ENCODE measurements at regions not wholly inside any gene's neighbourhood (a gene's known extent, or its start where the extent isn't known, plus 50 kb on each side); places are given as distances from the start of the nearest gene placed in this dataset.

DNA sequence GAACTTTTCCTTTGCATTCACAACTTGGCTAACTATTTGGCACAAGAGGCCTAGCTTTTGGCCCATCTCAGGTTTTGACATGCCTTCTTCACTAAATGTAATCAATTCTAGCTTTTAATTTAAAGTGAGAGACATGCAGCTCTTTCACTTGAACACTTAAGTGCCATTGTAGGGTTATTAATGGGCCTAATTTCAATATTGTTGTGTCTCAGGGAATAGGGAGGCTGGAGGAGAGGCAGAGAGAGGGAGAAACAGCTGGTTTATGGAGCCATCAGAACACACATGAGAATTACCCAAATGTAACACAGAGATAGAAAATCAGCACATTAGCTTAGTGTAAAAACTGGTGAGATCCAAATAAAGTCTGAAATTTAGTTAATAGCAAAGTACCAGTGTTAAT, 157.4 kb downstream of the RPAP3 start:
- Mint-ChIP-seq H3K4me1 (ENCODE audit: low read depth) (peaks cover 6% of the 10 kb centered on the region), H3K36me3 (ENCODE audit: low read depth) (no peaks in the 10 kb centered on the region), H3K9me3 (peaks cover 9% of the 10 kb centered on the region), H3K4me3 (no peak overlapping the region), H3K27me3 (no peaks in the 10 kb centered on the region), H3K27ac (no peak overlapping the region)
- no peak for DNase-seq

DNA sequence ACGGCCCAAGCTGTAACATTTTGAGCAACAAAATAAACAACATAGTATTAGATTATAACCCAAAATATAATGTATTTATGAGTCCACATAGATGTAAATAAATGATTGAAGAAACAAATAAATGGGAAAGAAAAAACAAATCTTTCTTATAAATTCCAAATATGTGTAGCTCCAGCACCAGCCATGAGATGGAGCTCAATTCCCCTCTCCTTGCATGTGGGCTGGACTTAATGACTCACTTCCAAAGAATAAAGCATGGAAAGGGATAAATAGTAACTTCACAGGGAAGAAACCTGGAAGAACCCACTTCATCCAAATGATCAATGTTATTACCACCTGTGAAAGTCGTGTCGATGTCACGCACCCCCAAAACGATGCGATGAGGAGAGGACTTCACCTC, 158.8 kb downstream of the RPAP3 start:
- H3K36me3 Mint-ChIP-seq (ENCODE audit: low read depth), result no peaks in the 10 kb centered on the region
- no peaks in the 10 kb centered on the region for H3K27me3 Mint-ChIP-seq
- no peak for DNase-seq
- H3K9me3 Mint-ChIP-seq, result peaks cover 2% of the 10 kb centered on the region
- H3K27ac Mint-ChIP-seq, result no peak overlapping the region
- peaks cover 6% of the 10 kb centered on the region for H3K4me1 Mint-ChIP-seq (ENCODE audit: low read depth)
- no peak overlapping the region for H3K4me3 Mint-ChIP-seq

GRCh38 chr12:47545938-47546609, 159.8 kb downstream of the RPAP3 start:
- no peaks in the 10 kb centered on the region for H3K27me3 Mint-ChIP-seq
- H3K9me3 Mint-ChIP-seq, result peaks cover 2% of the 10 kb centered on the region
- no peak overlapping the region for H3K4me3 Mint-ChIP-seq
- H3K4me1 Mint-ChIP-seq (ENCODE audit: low read depth), result peaks cover 8% of the 10 kb centered on the region
- H3K36me3 Mint-ChIP-seq (ENCODE audit: low read depth), result no peaks in the 10 kb centered on the region
- no peak for DNase-seq
- no peak overlapping the region for H3K27ac Mint-ChIP-seq

- no peak for DNase-seq
- Mint-ChIP-seq H3K9me3 (peaks cover 15% of the 10 kb centered on the region), H3K4me1 (ENCODE audit: low read depth) (peaks cover 2% of the 10 kb centered on the region), H3K4me3 (no peak overlapping the region), H3K27ac (no peak overlapping the region), H3K27me3 (peaks cover 12% of the 10 kb centered on the region), H3K36me3 (ENCODE audit: low read depth) (peaks cover 2% of the 10 kb centered on the region)
Measured at GRCh38 chr12:47534695-47535094, 171.1 kb downstream of the RPAP3 start.

DNA sequence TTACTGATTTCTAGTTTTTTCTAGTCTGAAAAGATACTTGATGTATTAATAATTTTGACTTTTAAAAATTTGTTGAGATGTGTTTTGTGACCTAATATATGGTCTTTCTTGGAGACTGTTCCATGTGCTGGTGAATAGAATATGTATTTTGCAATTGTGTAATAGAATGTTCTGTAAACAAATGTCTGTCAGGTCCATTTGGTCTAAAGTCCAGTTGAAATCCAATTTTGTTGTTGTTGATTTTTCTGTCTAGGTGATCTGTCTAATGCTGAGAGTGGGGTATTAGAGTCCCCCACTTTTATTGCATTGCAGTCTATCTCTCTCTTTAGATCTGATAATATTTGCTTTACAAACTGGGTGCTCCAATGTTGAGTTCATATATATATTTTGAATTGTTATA, 175.8 kb downstream of the RPAP3 start:
- peaks cover 2% of the 10 kb centered on the region for H3K36me3 Mint-ChIP-seq (ENCODE audit: low read depth)
- no peak overlapping the region for H3K4me3 Mint-ChIP-seq
- H3K27me3 Mint-ChIP-seq, result peaks cover 14% of the 10 kb centered on the region
- no peak for DNase-seq
- H3K27ac Mint-ChIP-seq, result no peak overlapping the region
- H3K9me3 Mint-ChIP-seq, result peaks cover 25% of the 10 kb centered on the region
- no peaks in the 10 kb centered on the region for H3K4me1 Mint-ChIP-seq (ENCODE audit: low read depth)

GRCh38 chr12:47527816-47528215, 178.0 kb downstream of the RPAP3 start:
- no peak overlapping the region for H3K4me3 Mint-ChIP-seq
- no peaks in the 10 kb centered on the region for H3K4me1 Mint-ChIP-seq (ENCODE audit: low read depth)
- peaks cover 7% of the 10 kb centered on the region for H3K27me3 Mint-ChIP-seq
- peaks cover 25% of the 10 kb centered on the region for H3K9me3 Mint-ChIP-seq
- H3K27ac Mint-ChIP-seq, result no peak overlapping the region
- DNase-seq, result no peak
- peaks cover 2% of the 10 kb centered on the region for H3K36me3 Mint-ChIP-seq (ENCODE audit: low read depth)

- no peak overlapping the region for H3K4me3 Mint-ChIP-seq
- no peak overlapping the region for H3K27ac Mint-ChIP-seq
- no peak for DNase-seq
- peaks cover 22% of the 10 kb centered on the region for H3K9me3 Mint-ChIP-seq
- H3K27me3 Mint-ChIP-seq, result no peaks in the 10 kb centered on the region
- peaks cover 4% of the 10 kb centered on the region for H3K36me3 Mint-ChIP-seq (ENCODE audit: low read depth)
- no peaks in the 10 kb centered on the region for H3K4me1 Mint-ChIP-seq (ENCODE audit: low read depth)
Measured at GRCh38 chr12:47520029-47520428, 185.8 kb downstream of the RPAP3 start.

DNA sequence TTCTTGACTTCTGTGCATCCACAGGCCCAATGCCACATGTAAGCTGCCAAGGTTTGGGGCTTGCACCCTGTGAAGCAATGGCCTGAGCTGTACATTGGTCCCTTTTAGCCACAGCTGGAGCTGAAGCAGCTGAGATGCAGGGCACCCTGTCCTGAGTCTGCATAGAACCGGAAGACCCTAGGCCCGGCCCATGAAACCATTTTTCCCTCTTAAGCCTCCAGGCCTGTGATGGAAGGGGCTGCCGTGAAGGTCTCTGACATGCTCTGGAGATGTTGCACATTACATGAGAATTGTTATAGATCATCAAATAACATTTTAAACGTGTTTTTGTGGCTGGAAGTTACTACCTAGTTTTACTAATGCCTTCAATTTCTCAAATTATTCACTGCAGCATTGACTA, 188.7 kb downstream of the RPAP3 start:
- Mint-ChIP-seq H3K27ac (no peak overlapping the region), H3K4me1 (ENCODE audit: low read depth) (no peaks in the 10 kb centered on the region), H3K27me3 (no peaks in the 10 kb centered on the region), H3K36me3 (ENCODE audit: low read depth) (peaks cover 8% of the 10 kb centered on the region), H3K4me3 (no peak overlapping the region), H3K9me3 (peaks cover 36% of the 10 kb centered on the region)
- DNase-seq, result no peak

GRCh38 chr12:47509398-47509851, 196.4 kb downstream of the RPAP3 start:
- H3K27me3 Mint-ChIP-seq, result no peaks in the 10 kb centered on the region
- peaks cover 18% of the 10 kb centered on the region for H3K9me3 Mint-ChIP-seq
- H3K4me3 Mint-ChIP-seq, result no peak overlapping the region
- peaks cover 15% of the 10 kb centered on the region for H3K4me1 Mint-ChIP-seq (ENCODE audit: low read depth)
- DNase-seq, result no peak
- H3K36me3 Mint-ChIP-seq (ENCODE audit: low read depth), result peaks cover 2% of the 10 kb centered on the region
- no peak overlapping the region for H3K27ac Mint-ChIP-seq

DNA sequence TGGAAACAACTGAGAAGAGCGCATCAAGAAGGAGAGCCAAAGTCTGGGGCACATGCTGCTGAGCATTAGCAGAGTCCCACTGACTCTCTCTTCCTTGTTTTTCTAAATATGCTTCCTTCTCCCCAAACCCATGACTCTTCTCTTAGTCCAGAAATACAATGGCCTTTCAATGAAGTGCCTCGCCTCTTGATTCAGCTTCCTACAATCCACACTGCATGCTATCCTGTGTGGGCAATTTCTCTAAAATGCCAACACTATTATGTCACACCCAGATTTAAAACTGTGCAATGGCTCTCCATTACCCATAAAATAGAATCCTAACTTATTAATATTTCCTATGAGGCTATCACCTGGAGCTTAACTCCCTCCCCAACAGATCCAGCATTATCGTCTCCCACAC, 198.6 kb downstream of the RPAP3 start:
- no peak overlapping the region for H3K27ac Mint-ChIP-seq

DNA sequence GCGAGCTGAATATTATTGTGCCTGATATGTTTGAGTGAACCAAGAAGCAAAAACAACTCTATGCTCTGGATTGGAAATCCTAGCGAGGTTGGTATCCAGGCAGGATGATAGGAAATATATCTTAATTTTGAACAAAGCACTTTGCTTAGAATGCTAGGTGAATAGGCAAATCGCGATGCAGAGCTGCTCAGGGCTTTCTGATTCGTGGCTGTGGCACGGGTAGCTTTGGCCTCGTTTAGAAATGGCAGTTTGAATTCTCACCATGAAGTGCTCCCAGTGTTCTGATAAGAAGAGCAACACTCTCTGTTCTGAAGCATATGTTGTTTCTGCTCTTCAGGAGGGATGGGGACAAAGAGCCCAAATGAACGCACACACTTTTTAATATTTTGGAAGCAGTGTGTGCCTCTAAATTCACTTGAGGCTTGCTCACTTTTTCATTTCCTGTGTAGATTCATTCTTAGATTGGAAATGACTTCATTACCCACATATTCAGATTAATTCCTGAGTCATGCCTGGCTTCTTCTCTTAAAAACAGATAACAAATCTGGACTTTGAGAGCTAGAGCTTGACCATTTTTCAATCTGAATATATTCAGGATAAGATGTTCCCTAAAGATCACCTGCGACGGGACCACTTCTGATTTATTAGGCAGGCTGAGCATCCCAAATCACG, 200.9 kb downstream of the RPAP3 start:
- H3K36me3 Mint-ChIP-seq (ENCODE audit: low read depth), result no peaks in the 10 kb centered on the region
- no peaks in the 10 kb centered on the region for H3K27me3 Mint-ChIP-seq
- no peak overlapping the region for H3K4me3 Mint-ChIP-seq

More for the DNA sequence above, 198.6 kb downstream of the RPAP3 start:
- no peak for DNase-seq
- H3K27me3 Mint-ChIP-seq, result no peaks in the 10 kb centered on the region
- H3K4me1 Mint-ChIP-seq (ENCODE audit: low read depth), result peaks cover 24% of the 10 kb centered on the region
- no peaks in the 10 kb centered on the region for H3K36me3 Mint-ChIP-seq (ENCODE audit: low read depth)
- peaks cover 10% of the 10 kb centered on the region for H3K9me3 Mint-ChIP-seq
- no peak overlapping the region for H3K4me3 Mint-ChIP-seq

DNA sequence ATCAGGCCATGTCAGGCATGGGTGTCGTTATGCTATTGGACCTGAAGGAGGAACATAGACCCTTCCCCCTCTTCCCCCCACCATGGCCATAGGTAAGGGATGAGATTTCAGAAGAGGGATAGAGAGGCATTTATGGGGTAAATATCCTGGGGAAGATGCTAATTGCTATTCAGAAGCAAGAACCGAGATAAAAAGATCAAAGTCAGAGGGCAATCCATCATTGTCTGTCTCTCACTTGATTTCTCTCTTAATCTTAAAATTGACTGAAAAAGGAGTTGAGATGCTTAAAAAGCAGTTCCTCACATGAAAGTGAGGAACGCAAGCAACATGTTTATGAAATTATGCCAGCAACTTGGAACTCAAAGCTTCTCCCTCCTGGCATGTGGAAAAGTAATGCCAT, 212.0 kb downstream of the RPAP3 start:
- H3K4me1 Mint-ChIP-seq (ENCODE audit: low read depth), result peaks cover 1% of the 10 kb centered on the region
- peaks cover 10% of the 10 kb centered on the region for H3K27me3 Mint-ChIP-seq
- H3K27ac Mint-ChIP-seq, result no peak overlapping the region
- DNase-seq, result no peak
- no peaks in the 10 kb centered on the region for H3K36me3 Mint-ChIP-seq (ENCODE audit: low read depth)
- H3K4me3 Mint-ChIP-seq, result no peak overlapping the region
- H3K9me3 Mint-ChIP-seq, result peaks cover under 1% of the 10 kb centered on the region

More for the DNA sequence above, 200.9 kb downstream of the RPAP3 start:
- Mint-ChIP-seq H3K4me1 (ENCODE audit: low read depth) (peaks cover 24% of the 10 kb centered on the region), H3K27ac (peak overlapping the region; percentile 51), H3K9me3 (peaks cover 7% of the 10 kb centered on the region)
- DNase-seq, result no peak

- peaks cover 15% of the 10 kb centered on the region for H3K4me1 Mint-ChIP-seq (ENCODE audit: low read depth)
- DNase-seq, result no peak
- H3K36me3 Mint-ChIP-seq (ENCODE audit: low read depth), result peaks cover 4% of the 10 kb centered on the region
- H3K27ac Mint-ChIP-seq, result no peak overlapping the region
- no peak overlapping the region for H3K4me3 Mint-ChIP-seq
- H3K27me3 Mint-ChIP-seq, result peaks cover 10% of the 10 kb centered on the region
- peaks cover 20% of the 10 kb centered on the region for H3K9me3 Mint-ChIP-seq
Measured at GRCh38 chr12:47491516-47492305, 214.1 kb downstream of the RPAP3 start.

GRCh38 chr12:47488888-47489287, 216.9 kb downstream of the RPAP3 start:
- DNase-seq, result no peak
- peaks cover 23% of the 10 kb centered on the region for H3K9me3 Mint-ChIP-seq
- peaks cover 15% of the 10 kb centered on the region for H3K4me1 Mint-ChIP-seq (ENCODE audit: low read depth)
- no peak overlapping the region for H3K27ac Mint-ChIP-seq
- no peak overlapping the region for H3K4me3 Mint-ChIP-seq
- H3K27me3 Mint-ChIP-seq, result peaks cover 6% of the 10 kb centered on the region
- H3K36me3 Mint-ChIP-seq (ENCODE audit: low read depth), result peaks cover 4% of the 10 kb centered on the region

DNA sequence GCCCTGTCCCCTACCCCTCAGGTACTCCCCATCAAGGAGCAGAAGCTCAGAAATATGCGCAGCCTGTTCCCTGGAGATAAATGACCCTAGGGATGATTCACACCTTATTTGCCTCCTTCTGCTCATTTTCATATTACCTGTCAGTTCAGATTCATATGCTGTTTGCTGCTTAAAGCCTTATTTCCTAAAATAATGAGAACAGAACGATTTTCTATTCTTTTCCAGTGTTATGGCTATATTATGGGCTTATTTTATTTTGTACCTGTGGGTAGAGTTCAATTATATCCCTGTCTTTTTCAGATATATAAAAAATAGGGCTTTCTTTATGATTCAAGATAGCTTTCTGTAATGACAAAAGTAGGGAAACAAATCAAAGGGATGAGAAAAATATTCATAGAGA, 224.8 kb downstream of the RPAP3 start:
- Mint-ChIP-seq H3K27ac (no peak overlapping the region), H3K36me3 (ENCODE audit: low read depth) (no peaks in the 10 kb centered on the region), H3K27me3 (no peaks in the 10 kb centered on the region), H3K4me1 (ENCODE audit: low read depth) (no peaks in the 10 kb centered on the region), H3K4me3 (no peak overlapping the region), H3K9me3 (peaks cover 18% of the 10 kb centered on the region)
- DNase-seq, result no peak
